IMR-90 (cell line): ENCODE measurements at regions not wholly inside any gene's neighbourhood (a gene's known extent, or its start where the extent isn't known, plus 50 kb on each side); places are given as distances from the start of the nearest gene placed in this dataset.

Experiments used
- ATAC-seq: fragments of 200-7000 bp; cut with Tn5 transposase; 2 replicates; pipeline ENCODE4 v1.9.1; 2020; ENCODE audit warnings: low read depth, mild to moderate bottlenecking, moderate library complexity
- BruUV-seq: library from RNA; stranded (reverse); fragments of 400-500 nt; replicated peaks from 2 replicates; lab custom pipeline; 2021; lab: Mats Ljungman, UMichigan
- CTCF ChIA-PET: fragments of 300-600 bp; formaldehyde crosslinking; extraction: SDS; loops from one replicate; lab custom pipeline; 2021; ENCODE audit warnings: antibody characterized with exemption; lab: Yijun Ruan, JAX
- POLR2A ChIA-PET: fragments of 300-600 bp; sonication (Branson Sonifier 250); formaldehyde crosslinking; loops from one replicate; lab custom pipeline; 2022; ENCODE audit warnings: antibody characterized with exemption; ENCODE audit not compliant: unreplicated experiment; lab: Charles Lee
- DNase-seq: peaks from one replicate; pipeline ENCODE4 v3.0.0; 2013
- H2AFZ ChIP-seq: replicated peaks from 2 replicates; pipeline ENCODE3; 2013; ENCODE audit warnings: low read length, mild to moderate bottlenecking; ENCODE audit not compliant: poor library complexity
- H2AK5ac ChIP-seq: 2 replicates; pipeline ENCODE4 v1.6.1; 2013; ENCODE audit warnings: low read depth, low read length, inconsistent platforms
- H2AK9ac ChIP-seq: replicated peaks from 2 replicates; pipeline ENCODE3; 2013; ENCODE audit warnings: mild to moderate bottlenecking, low read depth, low read length, moderate library complexity; ENCODE audit not compliant: poor library complexity
- H2BK120ac ChIP-seq: 2 replicates; pipeline ENCODE4 v1.6.1; 2013; ENCODE audit warnings: low read depth, low read length, inconsistent platforms
- H2BK15ac ChIP-seq: 3 replicates; pipeline ENCODE4 v1.6.1; 2013; ENCODE audit warnings: low read depth, low read length, inconsistent platforms
- H2BK20ac ChIP-seq: 2 replicates; pipeline ENCODE4 v1.6.1; 2013; ENCODE audit warnings: low read depth, mild to moderate bottlenecking, inconsistent platforms, low read length, moderate library complexity
- H2BK5ac ChIP-seq: 2 replicates; pipeline ENCODE4 v1.6.1; 2013; ENCODE audit warnings: mild to moderate bottlenecking, low read depth, low read length, inconsistent platforms; ENCODE audit not compliant: poor library complexity, severe bottlenecking
- H3K14ac ChIP-seq: replicated peaks from 2 replicates; pipeline ENCODE4 v1.6.1; 2013; ENCODE audit warnings: low read depth, low read length, inconsistent platforms
- H3K18ac ChIP-seq: 2 replicates; pipeline ENCODE4 v1.6.1; 2013; ENCODE audit warnings: low read depth, low read length, control low read depth
- H3K23ac ChIP-seq: 2 replicates; pipeline ENCODE4 v1.6.1; 2013; ENCODE audit warnings: low read depth, low read length, inconsistent platforms
- H3K27ac ChIP-seq: 2 replicates; pipeline ENCODE4 v1.5.1; 2013; ENCODE audit warnings: mild to moderate bottlenecking, control low read depth, low read length; ENCODE audit not compliant: insufficient read depth
- H3K27me3 ChIP-seq: 2 replicates; pipeline ENCODE4 v1.6.1; 2013; ENCODE audit warnings: low read length; ENCODE audit not compliant: control insufficient read depth, insufficient read depth
- H3K36me3 ChIP-seq: 2 replicates; pipeline ENCODE4 v1.6.1; 2013; ENCODE audit warnings: low read length, mixed read lengths; ENCODE audit not compliant: control insufficient read depth, insufficient read depth
- H3K4ac ChIP-seq: 2 replicates; pipeline ENCODE4 v1.6.1; 2013; ENCODE audit warnings: low read depth, low read length, inconsistent platforms
- H3K4me1 ChIP-seq: 2 replicates; pipeline ENCODE4 v1.6.1; 2013; ENCODE audit warnings: low read length, mixed read lengths; ENCODE audit not compliant: control insufficient read depth, insufficient read depth
- H3K4me2 ChIP-seq: 2 replicates; pipeline ENCODE4 v1.6.1; 2013; ENCODE audit warnings: low read depth, mild to moderate bottlenecking, control low read depth, low read length, moderate library complexity
- H3K4me3 ChIP-seq: 2 replicates; pipeline ENCODE4 v1.5.1; 2013; ENCODE audit warnings: low read depth, mild to moderate bottlenecking, control low read depth, low read length, moderate library complexity; ENCODE audit not compliant: insufficient read depth
- H3K56ac ChIP-seq: 2 replicates; pipeline ENCODE4 v1.6.1; 2013; ENCODE audit warnings: low read length, inconsistent platforms; ENCODE audit not compliant: insufficient read depth; ENCODE audit errors: extremely low read depth
- H3K79me1 ChIP-seq, 2 experiments: 2 replicates each; pipeline ENCODE4 v1.6.1; 2013; ENCODE audit warnings: low read length in 2 of 2, inconsistent platforms in 1 of 2, low read depth in 1 of 2
- H3K9ac ChIP-seq: 2 replicates; pipeline ENCODE4 v1.6.1; 2013; ENCODE audit warnings: low read depth, low read length, control low read depth
- H3K9me1 ChIP-seq: 2 replicates; pipeline ENCODE4 v1.6.1; 2013; ENCODE audit warnings: low read length, inconsistent platforms; ENCODE audit not compliant: insufficient read depth
- H3K9me3 ChIP-seq: 2 replicates; pipeline ENCODE4 v1.6.1; 2013; ENCODE audit warnings: low read length; ENCODE audit not compliant: control insufficient read depth, insufficient read depth
- H4K20me1 ChIP-seq: 2 replicates; pipeline ENCODE4 v1.6.1; 2013; ENCODE audit warnings: low read length, inconsistent platforms; ENCODE audit not compliant: insufficient read depth
- H4K5ac ChIP-seq: 2 replicates; pipeline ENCODE4 v1.6.1; 2013; ENCODE audit warnings: mild to moderate bottlenecking, low read depth, low read length, control low read depth
- H4K8ac ChIP-seq, 2 experiments: 2 replicates each; pipeline ENCODE4 v1.6.1; 2013; ENCODE audit warnings: low read depth in 2 of 2, low read length in 2 of 2, control low read depth in 1 of 2, inconsistent platforms in 1 of 2
- H4K91ac ChIP-seq: 2 replicates; pipeline ENCODE4 v1.6.1; 2013; ENCODE audit warnings: low read depth, low read length, inconsistent platforms; ENCODE audit not compliant: insufficient read depth
- BHLHE40 ChIP-seq: fragments of 150-350 bp; IDR thresholded peaks from 2 replicates; pipeline ENCODE4 v1.6.1; 2016; ENCODE audit warnings: mild to moderate bottlenecking, low read depth, low read length
- CEBPB ChIP-seq: IDR thresholded peaks from 2 replicates; pipeline ENCODE4 v1.6.1; 2012; ENCODE audit warnings: low read depth, low read length, improper control_type of control experiment
- CHD1 ChIP-seq: IDR thresholded peaks from 2 replicates; pipeline ENCODE4 v1.6.1; 2012; ENCODE audit warnings: low read depth, low read length, improper control_type of control experiment
- ELK1 ChIP-seq: fragments of 150-350 bp; IDR thresholded peaks from 2 replicates; pipeline ENCODE4 v1.6.1; 2016; ENCODE audit warnings: low read depth, mild to moderate bottlenecking, low read length, moderate library complexity, borderline replicate concordance
- FOS ChIP-seq: fragments of 150-350 bp; IDR thresholded peaks from 2 replicates; pipeline ENCODE4 v1.6.1; 2016; ENCODE audit warnings: low read depth, low read length
- MAZ ChIP-seq: IDR thresholded peaks from 2 replicates; pipeline ENCODE4 v1.6.1; 2012; ENCODE audit warnings: low read depth, mild to moderate bottlenecking, low read length, improper control_type of control experiment, moderate library complexity, borderline replicate concordance
- MXI1 ChIP-seq: IDR thresholded peaks from 2 replicates; pipeline ENCODE4 v1.6.1; 2012; ENCODE audit warnings: low read depth, mild to moderate bottlenecking, low read length, moderate library complexity, borderline replicate concordance
- NFE2L2 ChIP-seq: fragments of 150-350 bp; IDR thresholded peaks from 2 replicates; pipeline ENCODE4 v1.6.1; 2016; ENCODE audit warnings: low read depth, mild to moderate bottlenecking, low read length
- POLR2A ChIP-seq: IDR thresholded peaks from 2 replicates; pipeline ENCODE4 v1.6.1; 2012; ENCODE audit warnings: mild to moderate bottlenecking, low read depth, low read length
- RAD21 ChIP-seq: IDR thresholded peaks from 2 replicates; pipeline ENCODE4 v1.6.1; 2012; ENCODE audit warnings: low read length, improper control_type of control experiment
- RCOR1 ChIP-seq: IDR thresholded peaks from 2 replicates; pipeline ENCODE4 v1.6.1; 2012; ENCODE audit warnings: mild to moderate bottlenecking, low read length, improper control_type of control experiment; ENCODE audit not compliant: insufficient replicate concordance
- SMC3 ChIP-seq: fragments of 150-350 bp; IDR thresholded peaks from 2 replicates; pipeline ENCODE4 v1.6.1; 2016; ENCODE audit warnings: low read depth, mild to moderate bottlenecking, antibody characterized with exemption, low read length, moderate library complexity
- WGBS, 2 experiments: methylation state at CpG; one replicate each; pipeline versions ENCODE4 v1.1.5 to v1.1.7; 2013; ENCODE audit warnings: missing lambda C conversion rate in 2 of 2; ENCODE audit not compliant: insufficient read length in 1 of 2; ENCODE audit errors: extremely low coverage in 2 of 2; 5-methylcytosine and 5-hydroxymethylcytosine counted together
- dilution Hi-C: fragments of 300-500 bp; cut with HindIII; formaldehyde crosslinking; loops from one replicate; pipeline ENCODE4 v1.14.3; 2018; ENCODE audit warnings: low sequenced_read_pairs; ENCODE audit not compliant: unreplicated experiment
- in situ Hi-C: fragments of 300-500 bp; cut with MboI; formaldehyde crosslinking; loops from 3 replicates; pipeline ENCODE4 v1.14.3; 2019; ENCODE audit warnings: low sequenced_read_pairs, inconsistent platforms, mixed read lengths
- intact Hi-C: fragments of 100-400 bp; cut with micrococcal nuclease; formaldehyde crosslinking; loops from 2 replicates; pipeline ENCODE4 v1.10.0; 2022

- ATAC-seq: no peak
- Histone ChIP-seq H4K20me1 (no peaks in the 10 kb centered on the region), H2AFZ (no peak overlapping the region), H3K23ac (no peak overlapping the region), H2BK120ac (no peak overlapping the region), H3K4ac (no peak overlapping the region), H4K5ac (no peak overlapping the region), H3K4me1 (no peaks in the 10 kb centered on the region), H2AK9ac (no peak overlapping the region), H3K9ac (no peak overlapping the region), H3K27ac (no peak overlapping the region), H2AK5ac (no peak overlapping the region), H3K79me1 (no peaks in the 10 kb centered on the region), H3K27me3 (no peaks in the 10 kb centered on the region), H3K14ac (no peak overlapping the region), H3K9me1 (no peaks in the 10 kb centered on the region), H3K4me2 (no peak overlapping the region), H2BK15ac (no peak overlapping the region), H3K18ac (no peak overlapping the region), H3K36me3 (no peaks in the 10 kb centered on the region), H2BK5ac (no peak overlapping the region), H2BK20ac (no peak overlapping the region), H3K9me3 (peaks cover 13% of the 10 kb centered on the region), H3K4me3 (no peak overlapping the region), H4K8ac (no peak overlapping the region), H4K91ac (no peak overlapping the region), H3K56ac (no peak overlapping the region)
- no peak for DNase-seq
- no TSS peak for BruUV-seq
- TF ChIP-seq MXI1 (no peak), POLR2A (no peak), ELK1 (no peak), MAZ (no peak), BHLHE40 (no peak), SMC3 (no peak), FOS (no peak), RAD21 (no peak), CHD1 (no peak), NFE2L2 (no peak), CEBPB (no peak), RCOR1 (no peak)
- CTCF ChIA-PET: no interaction called here
- WGBS, 2 experiments: no CpG with 5 or more reads among the region's 8 CpGs
- dilution Hi-C loops (no loop called here), in situ Hi-C loops (no loop called here), intact Hi-C loops (no loop called here)
- POLR2A ChIA-PET: no interaction called here
These were observed 297.1 kb downstream of the ADAM29 start for GRCh38 chr4:175215208-175215607.
